Neural crest cell (in vitro differentiated cells): ENCODE measurements at regions not wholly inside any gene's neighbourhood (a gene's known extent, or its start where the extent isn't known, plus 50 kb on each side); places are given as distances from the start of the nearest gene placed in this dataset.

Experiments
- DNase-seq: peaks from one replicate; pipeline ENCODE4 v3.0.0; 2021; ENCODE audit warnings: low read depth, mixed read lengths, low spot score
- H3K27ac Mint-ChIP-seq: one replicate; pipeline ENCODE4 v1.8.0; 2021; ENCODE audit warnings: mild to moderate bottlenecking, mixed read lengths; ENCODE audit not compliant: unreplicated experiment
- H3K27me3 Mint-ChIP-seq: 2 replicates; pipeline ENCODE4 v1.8.0; 2021; ENCODE audit warnings: low read depth, mild to moderate bottlenecking, mixed read lengths
- H3K36me3 Mint-ChIP-seq: 2 replicates; pipeline ENCODE4 v1.8.0; 2021; ENCODE audit warnings: low read depth, mild to moderate bottlenecking, mixed read lengths
- H3K4me1 Mint-ChIP-seq: 2 replicates; pipeline ENCODE4 v1.8.0; 2021; ENCODE audit warnings: mixed read lengths
- H3K4me3 Mint-ChIP-seq: one replicate; pipeline ENCODE4 v1.8.0; 2021; ENCODE audit warnings: mild to moderate bottlenecking, mixed read lengths
- H3K9me3 Mint-ChIP-seq: 2 replicates; pipeline ENCODE4 v1.8.0; 2021; ENCODE audit warnings: mixed read lengths
- TF ChIP-seq, protein P1 (sequence below): fragments of 200-600 bp; sonication (generic); conservative IDR thresholded peaks from 2 replicates; pipeline ENCODE4 v1.5.0; 2021; ENCODE audit warnings: antibody characterized with exemption, mild to moderate bottlenecking

DNA sequence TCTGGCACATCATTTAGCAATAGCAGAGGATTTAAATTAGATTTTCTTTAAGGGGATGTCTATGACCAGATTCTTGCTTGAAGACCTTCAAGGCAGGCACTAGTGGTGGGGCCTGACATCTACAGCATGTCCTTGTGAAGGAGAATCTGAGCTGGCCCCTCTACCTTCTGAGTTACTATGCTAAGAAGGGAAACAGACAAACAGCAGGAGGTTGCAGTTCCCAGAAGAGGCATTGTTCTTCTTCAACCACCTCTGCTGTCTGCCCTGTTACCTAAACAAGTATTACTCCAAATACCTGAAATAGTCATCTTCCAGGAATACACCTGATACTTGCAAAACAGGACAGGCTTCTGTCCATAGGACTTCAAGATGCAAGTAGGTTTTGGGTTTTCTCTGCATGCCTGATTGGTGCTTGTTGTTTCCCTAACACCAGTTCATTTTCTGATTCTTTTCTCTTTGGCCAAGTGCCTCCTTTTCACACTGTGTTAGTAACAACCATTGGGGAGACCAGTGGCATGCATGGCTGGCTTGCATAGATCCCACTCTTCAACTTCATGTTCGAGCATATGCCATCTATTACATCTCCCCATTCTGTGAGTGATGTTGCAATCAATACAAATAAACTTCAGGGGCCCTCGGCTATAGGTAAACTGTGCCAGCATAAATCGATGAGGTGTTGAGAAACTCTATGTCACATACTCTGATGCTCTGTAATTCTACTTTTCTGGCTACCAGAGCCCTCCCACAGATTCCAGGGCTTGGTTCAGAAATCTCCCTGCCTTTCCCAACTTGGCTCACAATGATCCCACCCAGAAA, 93.0 kb upstream of the DUSP10 start:
- Mint-ChIP-seq H3K27ac (no peak overlapping the region), H3K4me3 (no peak overlapping the region), H3K27me3 (peaks cover 22% of the 10 kb centered on the region), H3K9me3 (no peaks in the 10 kb centered on the region), H3K4me1 (no peaks in the 10 kb centered on the region), H3K36me3 (no peaks in the 10 kb centered on the region)
- TF ChIP-seq, protein P1, sequence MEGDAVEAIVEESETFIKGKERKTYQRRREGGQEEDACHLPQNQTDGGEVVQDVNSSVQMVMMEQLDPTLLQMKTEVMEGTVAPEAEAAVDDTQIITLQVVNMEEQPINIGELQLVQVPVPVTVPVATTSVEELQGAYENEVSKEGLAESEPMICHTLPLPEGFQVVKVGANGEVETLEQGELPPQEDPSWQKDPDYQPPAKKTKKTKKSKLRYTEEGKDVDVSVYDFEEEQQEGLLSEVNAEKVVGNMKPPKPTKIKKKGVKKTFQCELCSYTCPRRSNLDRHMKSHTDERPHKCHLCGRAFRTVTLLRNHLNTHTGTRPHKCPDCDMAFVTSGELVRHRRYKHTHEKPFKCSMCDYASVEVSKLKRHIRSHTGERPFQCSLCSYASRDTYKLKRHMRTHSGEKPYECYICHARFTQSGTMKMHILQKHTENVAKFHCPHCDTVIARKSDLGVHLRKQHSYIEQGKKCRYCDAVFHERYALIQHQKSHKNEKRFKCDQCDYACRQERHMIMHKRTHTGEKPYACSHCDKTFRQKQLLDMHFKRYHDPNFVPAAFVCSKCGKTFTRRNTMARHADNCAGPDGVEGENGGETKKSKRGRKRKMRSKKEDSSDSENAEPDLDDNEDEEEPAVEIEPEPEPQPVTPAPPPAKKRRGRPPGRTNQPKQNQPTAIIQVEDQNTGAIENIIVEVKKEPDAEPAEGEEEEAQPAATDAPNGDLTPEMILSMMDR: no peak
- DNase-seq: no peak

DNA sequence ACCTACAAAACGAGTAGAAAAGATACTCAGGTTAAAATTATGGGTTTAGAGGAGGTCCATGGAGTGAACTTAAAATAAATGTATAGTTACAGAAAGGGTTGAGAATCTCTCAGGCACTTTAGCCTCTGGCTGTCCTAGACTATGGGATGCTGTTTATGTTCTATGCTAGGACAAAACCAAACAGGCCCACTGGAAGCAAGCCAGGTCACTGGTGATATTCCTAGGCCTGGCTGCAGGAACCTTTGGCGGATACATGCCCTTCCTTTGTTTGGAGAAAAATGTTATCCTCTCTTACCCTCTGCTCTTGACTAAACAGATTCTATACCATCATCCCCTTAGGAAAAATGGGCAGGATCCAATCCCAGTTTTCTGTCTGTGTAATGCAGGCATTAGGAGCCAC, 90.7 kb upstream of the DUSP10 start:
- peaks cover 3% of the 10 kb centered on the region for H3K9me3 Mint-ChIP-seq
- H3K36me3 Mint-ChIP-seq: no peaks in the 10 kb centered on the region
- peaks cover 28% of the 10 kb centered on the region for H3K27me3 Mint-ChIP-seq
- no peak for DNase-seq
- no peak overlapping the region for H3K27ac Mint-ChIP-seq
- TF ChIP-seq, protein P1: no peak
- H3K4me1 Mint-ChIP-seq: no peaks in the 10 kb centered on the region
- H3K4me3 Mint-ChIP-seq: no peak overlapping the region

DNA sequence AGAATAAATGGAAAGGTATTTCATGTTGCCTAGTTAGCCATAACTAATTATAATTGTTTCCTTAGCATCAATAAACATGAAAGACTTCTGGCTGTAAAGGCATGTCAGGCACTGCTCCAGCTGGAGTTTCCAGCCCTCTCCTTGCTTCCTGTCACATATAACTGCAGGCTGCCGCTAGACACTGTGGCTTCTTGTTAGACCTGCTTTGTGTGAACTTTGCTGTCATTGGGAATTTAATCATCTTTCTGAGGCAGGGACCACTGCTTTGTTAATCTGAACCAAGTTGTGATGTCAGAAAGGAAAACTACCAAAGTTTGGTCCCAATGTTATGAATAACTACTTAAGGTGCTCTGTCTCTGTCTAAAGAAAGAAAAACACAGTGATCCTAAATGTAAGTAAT, 90.3 kb upstream of the DUSP10 start:
- Mint-ChIP-seq H3K4me3 (no peak overlapping the region), H3K36me3 (no peaks in the 10 kb centered on the region), H3K9me3 (peaks cover 3% of the 10 kb centered on the region), H3K27me3 (peaks cover 26% of the 10 kb centered on the region), H3K4me1 (peaks cover 2% of the 10 kb centered on the region), H3K27ac (no peak overlapping the region)
- DNase-seq: no peak
- TF ChIP-seq, protein P1: no peak

DNA sequence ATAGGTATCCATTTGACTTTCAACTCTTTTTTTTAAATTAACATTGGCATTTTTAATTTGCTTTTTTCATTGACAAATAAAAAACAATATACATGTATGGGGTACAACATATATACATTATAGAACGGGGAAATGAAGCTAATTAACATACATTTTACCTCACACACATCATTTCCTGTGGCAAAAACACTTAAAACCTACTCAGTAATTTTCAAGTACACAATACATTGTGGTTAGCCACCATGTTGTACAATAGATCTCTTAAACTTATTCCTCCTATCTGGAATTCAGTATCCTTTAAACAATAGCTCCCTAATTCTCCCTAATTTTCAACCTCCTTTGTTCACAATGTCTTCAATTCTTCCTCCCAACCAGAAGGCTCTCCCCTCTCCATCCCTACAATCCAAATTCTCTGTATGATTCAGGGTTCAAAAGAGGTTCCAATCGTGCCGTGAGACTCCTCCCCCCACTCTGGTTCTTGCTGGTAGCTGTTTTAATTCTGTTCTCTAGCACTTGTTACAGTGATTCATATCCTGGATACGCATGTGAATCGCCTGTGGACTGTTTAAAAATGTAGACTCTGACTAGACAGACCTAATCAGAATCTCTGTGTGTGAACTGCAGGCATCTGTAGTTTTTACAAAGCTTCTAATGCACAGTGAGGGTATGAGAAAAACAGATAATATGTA, 87.6 kb upstream of the DUSP10 start:
- Mint-ChIP-seq H3K4me3 (no peak overlapping the region), H3K9me3 (peaks cover 3% of the 10 kb centered on the region), H3K27me3 (peaks cover 15% of the 10 kb centered on the region), H3K36me3 (no peaks in the 10 kb centered on the region), H3K27ac (no peak overlapping the region), H3K4me1 (peaks cover 8% of the 10 kb centered on the region)
- TF ChIP-seq, protein P1: no peak
- no peak for DNase-seq

DNA sequence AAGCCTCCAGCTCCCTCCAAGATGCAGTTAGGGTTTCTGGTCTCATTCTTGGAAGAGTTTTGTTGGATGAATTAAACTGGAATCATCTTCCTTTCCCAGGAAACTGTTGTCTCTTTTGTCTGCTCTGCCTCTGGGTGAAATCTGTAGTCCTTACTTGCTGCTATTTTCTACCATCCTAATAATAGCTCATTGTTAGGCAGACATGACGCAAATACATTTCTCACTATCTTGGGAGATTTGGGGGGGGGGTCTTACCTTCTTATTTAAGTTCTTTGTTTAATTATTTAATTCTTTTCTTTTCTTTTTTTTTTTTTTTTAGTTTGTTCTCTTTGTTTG, 85.4 kb upstream of the DUSP10 start:
- DNase-seq: no peak
- H3K36me3 Mint-ChIP-seq: peaks cover 2% of the 10 kb centered on the region
- no peak overlapping the region for H3K4me3 Mint-ChIP-seq
- peaks cover 16% of the 10 kb centered on the region for H3K4me1 Mint-ChIP-seq
- TF ChIP-seq, protein P1: no peak
- peaks cover 8% of the 10 kb centered on the region for H3K9me3 Mint-ChIP-seq
- H3K27ac Mint-ChIP-seq: peak overlapping the region; percentile 62
- H3K27me3 Mint-ChIP-seq: peaks cover 17% of the 10 kb centered on the region
